OCI-LY3 (cell line): ENCODE measurements at regions not wholly inside any gene's neighbourhood (a gene's known extent, or its start where the extent isn't known, plus 50 kb on each side); places are given as distances from the start of the nearest gene placed in this dataset.

Experiments used
- H2AFZ ChIP-seq: fragments of 200-600, 300-600 bp; shearing (Covaris generic); 2 replicates; pipeline ENCODE4 v1.6.0; 2014; ENCODE audit warnings: antibody characterized with exemption, low read depth, low read length
- H3K27ac ChIP-seq: fragments of 200-600, 300-600 bp; sonication (generic); 2 replicates; pipeline ENCODE4 v1.5.1; 2014; ENCODE audit warnings: mild to moderate bottlenecking, low read length, moderate library complexity, mixed read lengths
- H3K27me3 ChIP-seq: fragments of 200-600, 300-600 bp; sonication (generic); 2 replicates; pipeline ENCODE4 v1.6.1; 2014; ENCODE audit warnings: low read depth, low read length, mixed read lengths
- H3K36me3 ChIP-seq: fragments of 200-600, 300-600 bp; sonication (generic); replicated peaks from 2 replicates; pipeline ENCODE3; 2014; ENCODE audit warnings: low read depth, low read length, mixed read lengths
- H3K4me1 ChIP-seq: fragments of 300-600, 200-600 bp; sonication (generic); 2 replicates; pipeline ENCODE4 v1.6.1; 2014; ENCODE audit warnings: low read length, mixed read lengths
- H3K4me2 ChIP-seq: fragments of 200-600, 300-600 bp; sonication (generic); 2 replicates; pipeline ENCODE4 v1.6.1; 2014; ENCODE audit warnings: low read length, mixed read lengths
- H3K4me3 ChIP-seq: fragments of 300-600, 200-600 bp; sonication (generic); 2 replicates; pipeline ENCODE4 v1.5.1; 2014; ENCODE audit warnings: antibody characterized with exemption, mild to moderate bottlenecking, low read length, moderate library complexity
- H3K79me2 ChIP-seq: fragments of 300-600, 200-600 bp; shearing (Covaris generic); 2 replicates; pipeline ENCODE4 v1.6.1; 2014; ENCODE audit warnings: mild to moderate bottlenecking, low read length, mixed read lengths
- H3K9ac ChIP-seq: fragments of 300-600, 200-600 bp; shearing (Covaris generic); 2 replicates; pipeline ENCODE4 v1.6.0; 2014; ENCODE audit warnings: mild to moderate bottlenecking, low read length, moderate library complexity
- H3K9me3 ChIP-seq: fragments of 200-600, 300-600 bp; shearing (Covaris generic); 2 replicates; pipeline ENCODE4 v1.6.1; 2014; ENCODE audit warnings: low read length, mixed read lengths; ENCODE audit not compliant: insufficient read depth
- H4K20me1 ChIP-seq: fragments of 200-600, 300-600 bp; sonication (generic); 2 replicates; pipeline ENCODE4 v1.6.1; 2016; ENCODE audit warnings: low read length, mixed read lengths; ENCODE audit not compliant: insufficient read depth
- CTCF ChIP-seq: fragments of 200-600, 300-600 bp; sonication (generic); IDR thresholded peaks from 2 replicates; pipeline ENCODE4 v1.5.1; 2014; ENCODE audit warnings: antibody characterized with exemption, low read length, low read depth
- EZH2phosphoT487 ChIP-seq: fragments of 200-600 bp; shearing (Covaris generic); IDR thresholded peaks from 2 replicates; pipeline ENCODE4 v1.6.1; 2018; ENCODE audit warnings: antibody characterized with exemption, mixed run types, low read depth

- TF ChIP-seq CTCF (no peak), EZH2phosphoT487 (no peak)
- Histone ChIP-seq H4K20me1 (no peaks in the 10 kb centered on the region), H2AFZ (no peak overlapping the region), H3K36me3 (no peaks in the 10 kb centered on the region), H3K9ac (no peak overlapping the region), H3K27ac (no peak overlapping the region), H3K79me2 (no peaks in the 10 kb centered on the region), H3K9me3 (no peaks in the 10 kb centered on the region), H3K4me2 (no peak overlapping the region), H3K4me3 (no peak overlapping the region), H3K27me3 (no peaks in the 10 kb centered on the region), H3K4me1 (no peaks in the 10 kb centered on the region)
Measured at GRCh38 chr3:59127071-59127470, 77.2 kb upstream of the CFAP20DC start.

GRCh38 chr3:59126446-59126845 lies 76.6 kb upstream of the CFAP20DC start:
- no peak overlapping the region for H3K9ac ChIP-seq
- H2AFZ ChIP-seq: no peak overlapping the region
- no peaks in the 10 kb centered on the region for H4K20me1 ChIP-seq
- no peak for TF ChIP-seq CTCF
- TF ChIP-seq EZH2phosphoT487: no peak
- no peaks in the 10 kb centered on the region for H3K9me3 ChIP-seq
- no peaks in the 10 kb centered on the region for H3K36me3 ChIP-seq
- H3K4me3 ChIP-seq: no peak overlapping the region
- no peak overlapping the region for H3K27ac ChIP-seq
- H3K27me3 ChIP-seq: no peaks in the 10 kb centered on the region
- H3K4me1 ChIP-seq: no peaks in the 10 kb centered on the region
- H3K79me2 ChIP-seq: no peaks in the 10 kb centered on the region
- no peak overlapping the region for H3K4me2 ChIP-seq

GRCh38 chr3:59121346-59122144 lies 71.7 kb upstream of the CFAP20DC start:
- TF ChIP-seq CTCF: no peak
- TF ChIP-seq EZH2phosphoT487: no peak
- Histone ChIP-seq H3K9me3 (no peaks in the 10 kb centered on the region), H3K79me2 (no peaks in the 10 kb centered on the region), H2AFZ (no peak overlapping the region), H3K4me2 (no peak overlapping the region), H3K27ac (no peak overlapping the region), H4K20me1 (no peaks in the 10 kb centered on the region), H3K9ac (no peak overlapping the region), H3K36me3 (no peaks in the 10 kb centered on the region), H3K4me1 (no peaks in the 10 kb centered on the region), H3K27me3 (no peaks in the 10 kb centered on the region), H3K4me3 (no peak overlapping the region)

- Histone ChIP-seq H3K79me2 (no peaks in the 10 kb centered on the region), H3K9ac (no peak overlapping the region), H3K27me3 (no peaks in the 10 kb centered on the region), H3K9me3 (no peaks in the 10 kb centered on the region), H2AFZ (no peak overlapping the region), H3K4me3 (no peak overlapping the region), H3K36me3 (no peaks in the 10 kb centered on the region), H3K4me1 (peaks cover 4% of the 10 kb centered on the region; the same call in 1 of the 2 replicates), H3K4me2 (no peak overlapping the region), H4K20me1 (no peaks in the 10 kb centered on the region), H3K27ac (no peak overlapping the region)
- no peak for TF ChIP-seq EZH2phosphoT487
- TF ChIP-seq CTCF: no peak
Measured at GRCh38 chr3:59118928-59119327, 69.1 kb upstream of the CFAP20DC start.
